Stimulated activated CD8-positive, alpha-beta memory T cell treated with anti-CD3 and anti-CD28 coated beads, Interleukin-12 subunit alpha, Interleukin-12 subunit beta, amount 100 ng/mL, for 24 hours (primary cell): ENCODE measurements at regions not wholly inside any gene's neighbourhood (a gene's known extent, or its start where the extent isn't known, plus 50 kb on each side); places are given as distances from the start of the nearest gene placed in this dataset.

Experiments
- DNase-seq: peaks from one replicate; pipeline ENCODE4 v3.0.0-alpha.2; 2020; ENCODE audit errors: extremely low read depth

DNA sequence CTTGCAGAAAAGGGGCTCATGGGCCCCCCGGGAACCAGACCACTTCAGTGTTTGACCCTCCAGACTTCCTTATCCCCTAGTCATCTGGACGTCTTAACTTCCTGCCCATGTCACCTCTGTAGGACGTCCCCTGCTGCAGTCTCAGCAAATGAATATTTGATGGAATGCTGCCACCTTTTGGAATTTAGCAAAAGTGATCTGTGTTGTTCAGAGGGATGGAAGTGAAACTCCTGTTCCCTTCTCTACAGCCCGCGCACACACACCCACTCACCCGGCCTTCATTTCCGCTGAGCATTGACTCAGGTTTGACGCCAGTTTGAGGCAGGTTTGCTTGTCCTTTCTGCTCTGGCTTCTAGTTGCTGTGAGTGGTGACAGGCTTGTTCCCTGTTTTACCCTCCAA lies 507.2 kb upstream of the EEF2KMT start:
- DNase-seq, result no peak

DNA sequence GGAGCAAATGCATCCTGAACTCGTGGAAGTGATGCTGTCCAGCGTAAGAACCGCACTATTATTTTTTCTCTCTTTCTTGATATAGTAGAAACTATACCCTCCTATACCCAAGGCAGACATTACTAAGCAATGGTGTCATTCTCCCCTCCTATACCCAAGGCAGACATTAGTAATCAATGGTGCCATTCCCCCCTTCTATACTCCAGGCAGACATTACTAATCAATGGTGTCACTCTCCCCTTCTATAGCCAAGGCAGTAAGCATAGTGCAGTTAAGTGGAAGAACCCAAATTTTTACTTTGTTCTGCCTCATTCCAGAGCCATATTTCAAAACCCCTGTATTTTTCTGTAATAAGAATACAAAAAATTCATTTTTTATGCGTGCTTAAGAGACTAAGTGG lies 506.2 kb upstream of the EEF2KMT start:
- no peak for DNase-seq

- no peak for DNase-seq
Observed at GRCh38 chr16:5601957-5602356, 504.4 kb upstream of the EEF2KMT start.

GRCh38 chr16:5598793-5599192 lies 501.2 kb upstream of the EEF2KMT start:
- DNase-seq, result no peak

DNA sequence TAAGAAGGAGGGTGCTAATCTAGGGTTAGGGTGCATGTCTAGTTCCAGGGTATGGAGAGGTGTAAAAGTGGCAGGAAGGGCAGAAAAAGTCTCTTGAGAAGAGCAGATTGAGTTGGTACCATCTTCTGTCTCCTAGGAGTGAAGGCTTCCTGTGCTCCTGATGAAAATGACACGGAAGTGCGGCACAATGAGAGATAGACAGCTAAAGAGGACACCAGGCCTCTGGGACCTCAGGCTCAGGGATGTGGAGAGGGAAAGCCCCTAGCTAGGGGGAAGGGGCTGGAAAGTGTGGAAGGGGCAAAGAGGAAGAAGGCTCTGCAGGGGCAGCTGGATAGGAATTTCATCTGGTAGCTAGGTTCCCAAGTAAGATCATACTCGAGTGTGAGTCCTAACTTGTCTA lies 498.3 kb upstream of the EEF2KMT start:
- no peak for DNase-seq

GRCh38 chr16:5590416-5590815 lies 492.8 kb upstream of the EEF2KMT start:
- no peak for DNase-seq

GRCh38 chr16:5589812-5590373 lies 492.3 kb upstream of the EEF2KMT start:
- no peak for DNase-seq

- no peak for DNase-seq
Observed at GRCh38 chr16:5584109-5584508, 486.5 kb upstream of the EEF2KMT start.

GRCh38 chr16:5582529-5582928 lies 484.9 kb upstream of the EEF2KMT start:
- no peak for DNase-seq

DNA sequence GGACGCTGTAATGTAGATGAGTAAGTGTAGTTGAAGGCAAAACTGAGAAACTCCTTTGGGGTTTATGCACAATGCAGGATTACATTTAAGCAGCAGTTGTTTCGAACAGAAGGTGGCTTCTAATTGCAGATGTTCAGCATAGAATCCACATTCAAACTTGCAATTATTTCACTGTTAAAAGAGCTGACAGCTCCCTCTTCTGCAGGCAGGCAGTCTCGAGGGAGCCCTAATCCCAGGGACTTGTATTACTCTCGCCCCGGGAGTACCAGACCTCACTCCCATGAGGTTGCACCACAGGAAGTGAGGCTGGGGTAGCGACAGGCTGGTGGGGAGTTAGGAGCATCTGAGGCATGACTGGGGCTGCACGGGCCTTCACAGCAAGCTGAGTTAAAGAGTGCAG lies 484.3 kb upstream of the EEF2KMT start:
- DNase-seq, result no peak

DNA sequence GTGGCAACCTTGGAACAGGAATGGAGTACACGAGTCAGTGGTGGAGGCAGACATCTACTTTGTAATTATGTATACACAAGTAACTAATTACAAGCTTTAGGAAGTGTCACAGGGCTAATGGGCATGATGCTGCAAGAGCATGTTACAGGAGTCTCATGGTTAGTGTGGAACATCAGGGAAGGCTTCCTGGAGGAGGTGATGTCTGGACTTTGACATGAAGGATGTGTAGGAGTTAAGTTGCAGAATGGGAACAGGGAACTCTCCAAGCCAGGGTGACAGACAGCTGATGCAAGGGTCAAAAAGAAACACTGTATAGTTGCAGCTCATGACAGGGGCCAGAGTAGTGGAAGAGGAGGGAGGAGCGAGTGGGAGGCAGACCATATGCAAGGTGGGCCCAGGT lies 483.8 kb upstream of the EEF2KMT start:
- no peak for DNase-seq

GRCh38 chr16:5580772-5581171 lies 483.2 kb upstream of the EEF2KMT start:
- no peak for DNase-seq

- DNase-seq, result no peak
Observed at GRCh38 chr16:5580296-5580695, 482.7 kb upstream of the EEF2KMT start.

DNA sequence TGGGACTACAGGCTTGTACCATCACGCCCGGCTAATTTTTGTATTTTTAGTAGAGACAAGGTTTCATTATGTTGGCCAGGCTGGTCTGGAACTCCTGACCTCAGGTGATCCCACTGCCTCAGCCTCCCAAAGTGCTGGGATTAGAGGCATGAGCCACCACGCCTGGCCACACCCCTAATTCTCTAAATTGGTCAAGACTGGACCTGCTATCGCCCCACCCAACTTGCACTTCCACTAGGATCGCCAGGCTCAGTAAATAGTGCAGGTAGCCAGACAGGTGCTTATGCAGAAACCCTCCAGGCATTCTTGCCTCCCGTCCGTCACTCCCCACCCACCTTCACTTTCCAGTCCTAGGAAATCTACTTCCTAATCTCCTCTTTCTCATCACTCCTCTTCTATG lies 481.4 kb upstream of the EEF2KMT start:
- DNase-seq, result no peak

GRCh38 chr16:5577463-5577862 lies 479.9 kb upstream of the EEF2KMT start:
- DNase-seq, result no peak

DNA sequence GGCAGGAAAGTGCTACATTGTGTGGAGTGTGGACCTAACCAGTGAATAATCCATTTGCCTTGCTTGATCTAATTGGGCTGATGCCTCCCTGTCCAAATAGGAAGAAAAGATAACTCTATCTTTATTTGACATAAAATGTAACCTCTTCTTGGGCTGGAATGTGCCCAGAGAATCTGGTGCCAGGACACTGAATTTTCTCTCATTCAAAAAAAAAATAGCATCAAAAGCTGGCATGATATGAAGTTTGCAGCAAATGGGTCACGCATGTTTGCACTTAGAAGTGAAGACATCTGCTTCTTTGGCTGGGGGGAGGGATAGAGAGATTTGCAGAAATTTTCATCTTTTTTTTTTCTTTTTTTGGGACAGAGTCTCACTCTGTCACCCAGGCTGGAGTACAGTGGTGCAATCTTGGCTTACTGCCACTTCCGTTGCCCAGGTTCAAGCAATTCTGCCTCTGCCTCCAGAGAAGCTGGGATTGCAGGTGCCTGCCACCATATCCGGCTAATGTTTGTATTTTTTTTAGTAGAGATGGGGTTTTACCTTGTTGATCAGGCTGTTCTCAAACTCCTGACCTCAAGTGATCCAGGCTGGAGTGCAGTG lies 478.2 kb upstream of the EEF2KMT start:
- DNase-seq, result no peak

DNA sequence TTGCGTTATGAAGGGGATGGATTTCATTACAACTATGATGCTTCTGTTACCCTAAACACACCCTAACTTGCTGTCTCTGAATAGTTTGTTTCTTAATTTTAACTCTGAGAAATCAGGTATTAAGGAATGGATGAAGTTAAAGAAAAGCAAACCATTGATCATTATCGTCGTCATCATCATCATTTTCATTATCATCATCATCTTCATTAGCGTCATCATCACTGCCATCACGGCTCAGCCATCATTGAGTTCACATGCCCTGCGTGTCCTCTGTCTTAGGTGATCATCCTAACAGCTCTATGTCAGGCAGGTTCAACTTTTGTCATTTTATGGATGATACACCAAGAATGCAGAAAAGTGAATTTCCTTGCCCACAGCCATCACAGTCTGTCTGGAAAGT lies 477.5 kb upstream of the EEF2KMT start:
- DNase-seq, result no peak

DNA sequence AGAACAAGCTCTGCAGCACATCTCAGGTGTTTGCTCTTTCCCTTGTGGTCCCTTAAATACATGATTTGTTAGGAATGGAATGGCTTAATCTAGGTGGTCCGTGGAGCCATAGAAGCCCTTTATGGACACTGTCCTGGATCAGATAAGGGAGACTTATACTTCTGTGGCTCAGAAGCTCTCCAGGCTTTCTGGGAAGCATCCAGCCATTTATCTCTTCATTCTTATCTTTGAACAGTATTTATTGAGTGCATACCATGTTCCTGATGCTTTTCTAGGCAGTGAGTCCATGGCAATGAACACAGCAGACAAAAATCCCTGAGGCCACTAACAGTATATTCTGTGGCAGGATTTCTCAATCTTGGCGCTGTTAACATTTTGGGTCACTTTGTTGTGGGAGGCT lies 474.5 kb upstream of the EEF2KMT start:
- no peak for DNase-seq

DNA sequence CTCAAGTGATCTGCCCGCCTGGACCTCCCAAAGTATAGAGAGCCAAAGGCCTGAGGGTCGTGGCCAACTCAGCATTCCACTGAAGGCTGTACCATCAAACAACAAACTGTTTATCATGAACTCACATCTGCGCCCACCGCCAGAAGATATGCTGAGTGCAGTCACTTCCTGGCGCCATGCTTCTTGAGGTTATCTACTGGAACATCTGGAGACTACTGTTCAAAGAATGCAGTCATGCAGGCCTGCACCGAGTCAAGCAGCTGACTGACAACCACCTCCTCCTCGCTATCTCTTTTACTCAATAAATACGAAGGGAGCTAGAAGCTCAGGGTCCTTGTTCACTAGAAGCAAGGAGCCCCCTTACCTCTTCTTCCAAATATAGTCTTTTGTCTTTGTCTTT lies 473.9 kb upstream of the EEF2KMT start:
- DNase-seq, result no peak

- no peak for DNase-seq
Observed at GRCh38 chr16:5561800-5562199, 464.2 kb upstream of the EEF2KMT start.

GRCh38 chr16:5560084-5560483 lies 462.5 kb upstream of the EEF2KMT start:
- no peak for DNase-seq

GRCh38 chr16:5557966-5558365 lies 460.4 kb upstream of the EEF2KMT start:
- DNase-seq, result no peak

- no peak for DNase-seq
Observed at GRCh38 chr16:5557448-5557847, 459.9 kb upstream of the EEF2KMT start.

- no peak for DNase-seq
Observed at GRCh38 chr16:5556158-5556810, 458.7 kb upstream of the EEF2KMT start.
